Parathyroid adenoma (tissue), 2 donors: ENCODE measurements at regions not wholly inside any gene's neighbourhood (a gene's known extent, or its start where the extent isn't known, plus 50 kb on each side); places are given as distances from the start of the nearest gene placed in this dataset.

ENCODE experiments used
- H2AFZ ChIP-seq: fragments of 300-600 bp; sonication (generic); one replicate; pipeline ENCODE4 v1.7.0; 2017; ENCODE audit warnings: antibody characterized with exemption, mild to moderate bottlenecking
- H3K27ac ChIP-seq: fragments of 300-600 bp; sonication (generic); one replicate; pipeline ENCODE4 v1.7.0; 2017
- H3K27me3 ChIP-seq: fragments of 300-600 bp; sonication (generic); one replicate; pipeline ENCODE4 v1.7.0; 2017; ENCODE audit warnings: low read length; ENCODE audit not compliant: control insufficient read depth, insufficient read depth
- H3K36me3 ChIP-seq: fragments of 300-600 bp; sonication (generic); one replicate; pipeline ENCODE4 v1.7.0; 2017; ENCODE audit warnings: low read length; ENCODE audit not compliant: control insufficient read depth, insufficient read depth
- H3K4me1 ChIP-seq: fragments of 300-600 bp; sonication (generic); one replicate; pipeline ENCODE4 v1.7.0; 2017; ENCODE audit warnings: control low read depth
- H3K4me2 ChIP-seq: fragments of 300-600 bp; sonication (generic); one replicate; pipeline ENCODE4 v1.7.0; 2017; ENCODE audit warnings: low read length
- H3K4me3 ChIP-seq: fragments of 300-600 bp; sonication (generic); one replicate; pipeline ENCODE4 v1.7.0; 2017; ENCODE audit warnings: low read depth, low read length
- H3K79me2 ChIP-seq: fragments of 300-600 bp; sonication (generic); one replicate; pipeline ENCODE4 v1.7.0; 2017; ENCODE audit warnings: control low read depth
- H3K9ac ChIP-seq: fragments of 300-600 bp; sonication (generic); one replicate; pipeline ENCODE4 v1.7.0; 2017; ENCODE audit warnings: mild to moderate bottlenecking
- H3K9me3 ChIP-seq: fragments of 300-600 bp; sonication (generic); one replicate; pipeline ENCODE4 v1.7.0; 2017; ENCODE audit warnings: low read length; ENCODE audit not compliant: control insufficient read depth
- CTCF ChIP-seq: fragments of 300-600 bp; sonication (generic); IDR thresholded peaks from one replicate; pipeline ENCODE4 v1.7.0; 2017; ENCODE audit warnings: antibody characterized with exemption, mild to moderate bottlenecking
- donor health status: primary hyperparathyroidism.

DNA sequence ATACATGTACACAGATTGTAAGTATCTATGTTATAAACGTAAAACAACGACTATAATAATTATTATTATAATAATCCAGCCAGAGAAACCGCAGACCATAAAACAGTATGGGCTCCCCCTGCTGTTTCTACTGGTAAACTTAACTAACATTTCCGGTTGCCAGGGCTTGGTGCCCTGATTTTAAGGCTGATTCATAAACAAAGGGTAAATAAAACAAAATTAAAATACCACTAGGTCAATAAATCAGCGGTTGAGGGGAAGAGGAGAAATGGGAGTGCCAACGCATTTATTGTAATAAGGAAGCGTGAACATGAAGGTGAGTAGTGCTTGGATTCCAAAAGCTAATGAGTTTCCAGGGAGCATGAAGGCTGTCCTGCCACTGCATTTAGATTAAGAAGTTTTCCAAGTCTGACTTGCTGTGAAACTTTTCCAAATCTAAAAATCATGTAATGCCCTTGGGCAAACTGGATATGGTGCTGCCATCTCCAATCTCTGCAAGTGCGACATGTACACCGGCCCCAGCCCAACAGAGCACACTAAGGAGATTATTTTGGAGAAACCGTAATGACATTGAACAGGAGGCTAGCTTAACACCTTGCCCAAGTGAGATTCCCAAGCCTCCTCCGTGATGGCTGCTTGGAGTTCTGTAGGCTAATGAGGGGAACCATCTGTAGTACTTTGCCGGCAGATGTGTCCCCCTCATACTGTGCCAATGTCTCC is 50.7 kb upstream of the HNRNPA3 start:
- no peak overlapping the region for H2AFZ ChIP-seq
- H3K4me2 ChIP-seq, result no peak overlapping the region
- no peak overlapping the region for H3K9ac ChIP-seq
- peaks cover 4% of the 10 kb centered on the region for H3K4me1 ChIP-seq
- no peaks in the 10 kb centered on the region for H3K79me2 ChIP-seq
- no peak overlapping the region for H3K27ac ChIP-seq
- no peaks in the 10 kb centered on the region for H3K9me3 ChIP-seq
- H3K36me3 ChIP-seq, result no peaks in the 10 kb centered on the region
- H3K27me3 ChIP-seq, result no peaks in the 10 kb centered on the region
- H3K4me3 ChIP-seq, result no peak overlapping the region
- peak; percentile 52 for TF ChIP-seq CTCF
